PC-9 (cell line): ENCODE measurements at regions not wholly inside any gene's neighbourhood (a gene's known extent, or its start where the extent isn't known, plus 50 kb on each side); places are given as distances from the start of the nearest gene placed in this dataset.

Experiments used
- BruUV-seq: library from RNA; stranded (reverse); fragments of 400-500 nt; replicated peaks from 2 replicates; lab custom pipeline; 2021; lab: Mats Ljungman, UMichigan
- CTCF ChIA-PET: fragments of 300-600 bp; sonication (Branson Sonifier 250); formaldehyde crosslinking; loops from one replicate; lab custom pipeline; 2022; ENCODE audit warnings: antibody characterized with exemption; lab: Charles Lee
- POLR2A ChIA-PET: fragments of 300-600 bp; sonication (Branson Sonifier 250); formaldehyde crosslinking; loops from one replicate; lab custom pipeline; 2022; ENCODE audit warnings: antibody characterized with exemption; ENCODE audit not compliant: unreplicated experiment; lab: Charles Lee
- DNase-seq, 2 experiments: peaks; one replicate each; pipeline versions ENCODE4 v3.0.0 to v3.0.0-alpha.2; 2015 to 2022; ENCODE audit warnings: mixed read lengths in 1 of 2
- H2AFZ ChIP-seq: fragments of 200-600 bp; sonication (generic); 2 replicates; pipeline ENCODE4 v1.8.1; 2017; ENCODE audit warnings: antibody characterized with exemption
- H3F3A ChIP-seq: fragments of 200-600 bp; sonication (generic); 2 replicates; pipeline ENCODE4 v1.8.1; 2017; ENCODE audit warnings: antibody characterized with exemption, mild to moderate bottlenecking, low read depth; ENCODE audit not compliant: insufficient read depth
- H3K27ac ChIP-seq: fragments of 200-600 bp; sonication (generic); 2 replicates; pipeline ENCODE4 v1.6.1; 2016; ENCODE audit warnings: mixed run types
- H3K27me3 ChIP-seq: fragments of 200-600 bp; sonication (generic); 2 replicates; pipeline ENCODE4 v1.6.1; 2016; ENCODE audit warnings: low read depth, mixed run types; ENCODE audit not compliant: insufficient read depth
- H3K36me3 ChIP-seq: fragments of 200-600 bp; sonication (generic); 2 replicates; pipeline ENCODE4 v1.6.1; 2016; ENCODE audit warnings: low read depth, mixed run types
- H3K4me1 ChIP-seq: fragments of 200-600 bp; sonication (generic); replicated peaks from 2 replicates; pipeline ENCODE4 v1.6.1; 2016; ENCODE audit warnings: mixed run types; ENCODE audit not compliant: insufficient read depth
- H3K4me2 ChIP-seq: fragments of 200-600 bp; sonication (generic); 2 replicates; pipeline ENCODE4 v1.6.1; 2017; ENCODE audit warnings: mixed run types
- H3K4me3 ChIP-seq: fragments of 200-600 bp; sonication (generic); 2 replicates; pipeline ENCODE4 v1.6.1; 2016; ENCODE audit warnings: mixed run types
- H3K79me2 ChIP-seq: fragments of 200-600 bp; sonication (generic); 2 replicates; pipeline ENCODE4 v1.6.1; 2017; ENCODE audit warnings: low read depth, mixed run types
- H3K9me2 ChIP-seq: fragments of 200-600 bp; sonication (generic); 2 replicates; pipeline ENCODE4 v1.8.1; 2017; ENCODE audit warnings: mild to moderate bottlenecking; ENCODE audit not compliant: insufficient read depth
- H3K9me3 ChIP-seq: fragments of 200-600 bp; sonication (generic); 2 replicates; pipeline ENCODE4 v1.8.1; 2016; ENCODE audit warnings: low read depth; ENCODE audit not compliant: insufficient read depth
- H4K20me1 ChIP-seq: fragments of 200-600 bp; sonication (generic); 2 replicates; pipeline ENCODE4 v1.8.1; 2017; ENCODE audit not compliant: insufficient read depth
- EZH2 ChIP-seq: fragments of 200-600 bp; sonication (generic); IDR thresholded peaks from 2 replicates; pipeline ENCODE4 v1.8.0; 2017; ENCODE audit warnings: antibody characterized with exemption, low read depth
- intact Hi-C: fragments of 100-400 bp; cut with micrococcal nuclease; formaldehyde crosslinking; loops from one replicate; pipeline ENCODE4 v1.10.0; 2022; ENCODE audit not compliant: unreplicated experiment
- TF ChIP-seq, protein P1 (sequence below): fragments of 200-600 bp; sonication (generic); conservative IDR thresholded peaks from 2 replicates; pipeline ENCODE4 v1.6.1; 2017; ENCODE audit warnings: mixed run types, antibody characterized with exemption, mild to moderate bottlenecking, moderate library complexity

DNA sequence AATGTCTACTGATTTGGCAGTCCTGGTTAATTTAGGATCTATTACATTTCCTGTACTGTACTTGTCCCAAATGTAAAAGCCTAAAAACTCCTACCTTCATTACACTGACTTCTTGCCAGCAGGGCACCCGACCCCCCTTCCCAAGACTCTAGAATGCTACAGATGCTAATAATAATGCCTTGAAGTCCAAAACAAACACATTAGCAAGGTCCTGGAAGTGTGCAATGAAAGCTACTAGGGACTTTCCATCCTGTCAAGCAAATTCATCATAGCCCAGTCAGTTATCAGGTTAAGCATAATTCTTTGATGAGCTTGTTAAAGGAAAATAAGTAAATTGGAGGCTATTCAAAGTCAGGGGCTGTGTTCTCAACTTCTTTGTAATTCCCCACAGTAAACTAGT, 115.3 kb upstream of the RBBP8 start:
- ChIA-PET CTCF (interaction anchor here (0.5 kb wide), 1 partner anchor 115 kb away, joined by 4 read pairs; the partner anchor contains the start of gene RBBP8), POLR2A (no interaction called here)
- H3K36me3 ChIP-seq = no peaks in the 10 kb centered on the region
- no peaks in the 10 kb centered on the region for H3K9me2 ChIP-seq
- peaks cover 17% of the 10 kb centered on the region for H3K4me1 ChIP-seq
- no peak overlapping the region for H2AFZ ChIP-seq
- H4K20me1 ChIP-seq = no peaks in the 10 kb centered on the region
- H3K4me2 ChIP-seq = no peak overlapping the region
- H3K4me3 ChIP-seq = no peak overlapping the region
- no peaks in the 10 kb centered on the region for H3K9me3 ChIP-seq
- 0 out of 2 replicates have a peak, but pooled peaks cover 3% of the 10 kb centered on the region for H3F3A ChIP-seq
- H3K27me3 ChIP-seq = no peaks in the 10 kb centered on the region
- H3K27ac ChIP-seq = no peak overlapping the region
- no peak for DNase-seq
- BruUV-seq = no TSS peak
- H3K79me2 ChIP-seq = no peaks in the 10 kb centered on the region
- TF ChIP-seq EZH2 = no peak
- TF ChIP-seq, protein P1, sequence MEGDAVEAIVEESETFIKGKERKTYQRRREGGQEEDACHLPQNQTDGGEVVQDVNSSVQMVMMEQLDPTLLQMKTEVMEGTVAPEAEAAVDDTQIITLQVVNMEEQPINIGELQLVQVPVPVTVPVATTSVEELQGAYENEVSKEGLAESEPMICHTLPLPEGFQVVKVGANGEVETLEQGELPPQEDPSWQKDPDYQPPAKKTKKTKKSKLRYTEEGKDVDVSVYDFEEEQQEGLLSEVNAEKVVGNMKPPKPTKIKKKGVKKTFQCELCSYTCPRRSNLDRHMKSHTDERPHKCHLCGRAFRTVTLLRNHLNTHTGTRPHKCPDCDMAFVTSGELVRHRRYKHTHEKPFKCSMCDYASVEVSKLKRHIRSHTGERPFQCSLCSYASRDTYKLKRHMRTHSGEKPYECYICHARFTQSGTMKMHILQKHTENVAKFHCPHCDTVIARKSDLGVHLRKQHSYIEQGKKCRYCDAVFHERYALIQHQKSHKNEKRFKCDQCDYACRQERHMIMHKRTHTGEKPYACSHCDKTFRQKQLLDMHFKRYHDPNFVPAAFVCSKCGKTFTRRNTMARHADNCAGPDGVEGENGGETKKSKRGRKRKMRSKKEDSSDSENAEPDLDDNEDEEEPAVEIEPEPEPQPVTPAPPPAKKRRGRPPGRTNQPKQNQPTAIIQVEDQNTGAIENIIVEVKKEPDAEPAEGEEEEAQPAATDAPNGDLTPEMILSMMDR = no peak
- intact Hi-C loops = loop anchor here (10.0 kb wide), 1 partner anchor 687 kb away; the partner anchor contains the start of gene RMC1

DNA sequence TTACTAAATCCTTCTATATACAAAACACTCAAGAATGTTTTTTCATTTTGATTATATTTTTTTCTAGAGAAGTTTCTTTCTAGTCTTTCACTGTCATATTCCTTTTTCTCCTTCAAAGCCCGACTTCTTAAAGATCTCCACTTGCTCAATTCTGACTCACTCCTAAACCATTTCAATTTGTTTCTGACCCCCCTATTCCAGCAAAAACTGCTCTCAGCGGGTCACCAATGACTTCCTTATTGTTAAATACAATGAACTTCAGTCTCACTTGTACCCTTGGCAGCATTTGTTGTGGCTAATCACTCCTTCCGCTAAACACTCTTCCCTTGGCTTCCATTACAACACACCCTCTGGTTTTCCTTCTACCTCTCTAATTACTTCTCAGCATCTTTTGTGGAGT, 111.1 kb upstream of the RBBP8 start:
- no peaks in the 10 kb centered on the region for H4K20me1 ChIP-seq
- ChIA-PET POLR2A (no interaction called here), CTCF (interaction anchor here (1.2 kb wide), 1 partner anchor 144 kb away, joined by 4 read pairs; no protein-coding TSS in a partner anchor)
- H3K9me3 ChIP-seq = no peaks in the 10 kb centered on the region; the same call in 1 of the 2 replicates
- BruUV-seq = no TSS peak
- intact Hi-C loops = no loop called here
- H3K4me2 ChIP-seq = peak overlapping the region; percentile 30
- H3K27ac ChIP-seq = peak overlapping the region; percentile 39; the same call in 1 of the 2 replicates
- no peaks in the 10 kb centered on the region for H3K36me3 ChIP-seq
- H3K9me2 ChIP-seq = no peaks in the 10 kb centered on the region
- peaks cover 4% of the 10 kb centered on the region; the same call in 1 of the 2 replicates for H3F3A ChIP-seq
- peak overlapping the region; percentile 39; the same call in 1 of the 2 replicates for H2AFZ ChIP-seq
- H3K4me1 ChIP-seq = peaks cover 12% of the 10 kb centered on the region
- no peak overlapping the region for H3K4me3 ChIP-seq
- no peaks in the 10 kb centered on the region for H3K27me3 ChIP-seq
- no peaks in the 10 kb centered on the region for H3K79me2 ChIP-seq
- DNase-seq = peak; percentile 16 to 72
- TF ChIP-seq, protein P1 = no peak
- TF ChIP-seq EZH2 = no peak

DNA sequence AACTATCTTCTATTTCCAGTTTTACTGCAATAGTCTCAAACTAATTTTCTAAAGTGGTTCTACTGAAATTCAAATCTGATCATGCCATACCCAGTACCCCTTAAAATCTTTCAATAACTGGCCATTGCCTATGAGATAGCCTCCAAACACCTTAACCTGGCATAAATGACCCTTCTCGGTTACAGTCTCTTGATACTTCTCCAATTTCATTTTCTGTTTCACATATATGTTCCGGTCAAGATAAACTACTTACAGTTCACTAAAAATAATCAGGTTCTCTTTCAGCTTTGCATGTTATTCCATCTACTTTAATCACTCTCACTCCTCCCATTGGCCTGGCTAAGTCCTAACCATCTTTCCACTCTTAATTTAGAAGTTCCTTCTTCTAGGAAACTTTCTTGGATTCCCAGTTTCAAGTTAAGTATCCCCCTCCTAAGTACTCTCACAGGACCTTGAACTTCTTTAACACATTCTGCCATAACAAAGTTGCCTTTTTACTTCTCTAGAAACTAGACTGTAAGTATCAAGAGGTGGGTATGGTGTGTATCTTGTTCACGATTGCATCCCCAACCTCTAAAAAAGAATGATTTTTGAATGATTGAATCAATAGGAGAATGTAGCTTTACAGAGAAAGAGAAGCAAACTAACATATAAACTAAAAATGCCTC, 110.2 kb upstream of the RBBP8 start:
- Histone ChIP-seq H3K36me3 (no peaks in the 10 kb centered on the region), H4K20me1 (no peaks in the 10 kb centered on the region), H3K27me3 (no peaks in the 10 kb centered on the region), H3K9me3 (no peaks in the 10 kb centered on the region; the same call in 1 of the 2 replicates), H3K79me2 (no peaks in the 10 kb centered on the region), H3K4me1 (peaks cover 12% of the 10 kb centered on the region), H3K27ac (no peak overlapping the region), H3K9me2 (no peaks in the 10 kb centered on the region), H3K4me2 (no peak overlapping the region), H2AFZ (no peak overlapping the region), H3F3A (peaks cover 8% of the 10 kb centered on the region; the same call in 1 of the 2 replicates), H3K4me3 (no peak overlapping the region)
- no peak for TF ChIP-seq EZH2
- TF ChIP-seq, protein P1 = no peak
- DNase-seq = no peak
- ChIA-PET CTCF (interaction anchor here (0.5 kb wide), 1 partner anchor 163 kb away, joined by 9 read pairs; no protein-coding TSS in a partner anchor), POLR2A (interaction anchor here (0.5 kb wide), 1 partner anchor 133 kb away, joined by 3 read pairs; no protein-coding TSS in a partner anchor)
- no TSS peak for BruUV-seq
- intact Hi-C loops = no loop called here
